Fibroblast of pulmonary artery (primary cell): ENCODE measurements at regions not wholly inside any gene's neighbourhood (a gene's known extent, or its start where the extent isn't known, plus 50 kb on each side); places are given as distances from the start of the nearest gene placed in this dataset.

Source experiments
- DNase-seq: peaks from one replicate; pipeline ENCODE4 v3.0.0-alpha.2; 2010; ENCODE audit warnings: low read depth
- H3K4me3 ChIP-seq: replicated peaks from 2 replicates; pipeline ENCODE4 v1.5.1; 2011; ENCODE audit warnings: low read depth, mild to moderate bottlenecking, control low read depth, low read length, moderate library complexity
- TF ChIP-seq, protein P1 (sequence below): IDR thresholded peaks from 2 replicates; pipeline ENCODE4 v1.5.1; 2011; ENCODE audit warnings: mild to moderate bottlenecking, control low read depth, low read length, inconsistent platforms; ENCODE audit errors: missing control alignments

DNA sequence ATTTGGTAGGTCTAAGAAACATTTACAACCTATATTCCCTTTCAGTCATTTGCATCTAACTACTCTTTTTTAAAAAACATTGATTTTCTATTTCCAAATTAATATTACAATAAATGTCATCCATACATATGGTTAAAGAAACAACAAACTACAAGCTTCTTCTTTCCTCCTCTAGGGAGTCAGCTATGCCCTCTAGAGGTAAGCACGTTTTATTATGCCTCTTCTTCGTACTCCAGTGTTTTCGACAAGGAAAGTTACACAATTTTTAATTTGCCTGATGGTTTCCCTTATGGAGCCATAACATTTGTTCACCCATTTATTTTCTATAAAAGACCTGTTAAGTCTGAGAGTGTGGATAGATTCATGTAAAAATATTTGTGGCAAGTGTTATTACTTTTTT, 183.4 kb upstream of the CDH7 start:
- TF ChIP-seq, protein P1, sequence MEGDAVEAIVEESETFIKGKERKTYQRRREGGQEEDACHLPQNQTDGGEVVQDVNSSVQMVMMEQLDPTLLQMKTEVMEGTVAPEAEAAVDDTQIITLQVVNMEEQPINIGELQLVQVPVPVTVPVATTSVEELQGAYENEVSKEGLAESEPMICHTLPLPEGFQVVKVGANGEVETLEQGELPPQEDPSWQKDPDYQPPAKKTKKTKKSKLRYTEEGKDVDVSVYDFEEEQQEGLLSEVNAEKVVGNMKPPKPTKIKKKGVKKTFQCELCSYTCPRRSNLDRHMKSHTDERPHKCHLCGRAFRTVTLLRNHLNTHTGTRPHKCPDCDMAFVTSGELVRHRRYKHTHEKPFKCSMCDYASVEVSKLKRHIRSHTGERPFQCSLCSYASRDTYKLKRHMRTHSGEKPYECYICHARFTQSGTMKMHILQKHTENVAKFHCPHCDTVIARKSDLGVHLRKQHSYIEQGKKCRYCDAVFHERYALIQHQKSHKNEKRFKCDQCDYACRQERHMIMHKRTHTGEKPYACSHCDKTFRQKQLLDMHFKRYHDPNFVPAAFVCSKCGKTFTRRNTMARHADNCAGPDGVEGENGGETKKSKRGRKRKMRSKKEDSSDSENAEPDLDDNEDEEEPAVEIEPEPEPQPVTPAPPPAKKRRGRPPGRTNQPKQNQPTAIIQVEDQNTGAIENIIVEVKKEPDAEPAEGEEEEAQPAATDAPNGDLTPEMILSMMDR, result no peak
- peak; percentile 0 for DNase-seq
- no peak overlapping the region for H3K4me3 ChIP-seq

DNA sequence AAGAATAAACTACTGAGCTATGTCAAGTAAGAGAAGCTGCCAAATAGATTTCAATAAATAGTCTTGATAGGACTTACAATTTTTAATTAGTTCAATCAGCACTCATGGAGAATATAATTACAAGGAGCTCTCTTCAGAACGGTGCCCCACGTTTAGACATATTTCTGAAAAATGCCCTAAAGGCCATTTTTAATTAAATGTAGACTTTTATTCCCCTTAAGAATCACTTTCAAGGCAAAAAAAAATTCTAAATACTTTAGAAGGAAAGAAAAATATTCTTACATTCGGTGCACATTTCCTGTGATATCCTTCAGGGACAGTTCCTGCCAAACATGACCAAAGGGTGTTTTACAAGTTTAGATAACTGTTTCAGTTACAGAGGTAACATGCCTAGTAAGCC, 202.5 kb upstream of the CDH7 start:
- TF ChIP-seq, protein P1, result no peak
- H3K4me3 ChIP-seq, result no peak overlapping the region
- DNase-seq, result no peak

DNA sequence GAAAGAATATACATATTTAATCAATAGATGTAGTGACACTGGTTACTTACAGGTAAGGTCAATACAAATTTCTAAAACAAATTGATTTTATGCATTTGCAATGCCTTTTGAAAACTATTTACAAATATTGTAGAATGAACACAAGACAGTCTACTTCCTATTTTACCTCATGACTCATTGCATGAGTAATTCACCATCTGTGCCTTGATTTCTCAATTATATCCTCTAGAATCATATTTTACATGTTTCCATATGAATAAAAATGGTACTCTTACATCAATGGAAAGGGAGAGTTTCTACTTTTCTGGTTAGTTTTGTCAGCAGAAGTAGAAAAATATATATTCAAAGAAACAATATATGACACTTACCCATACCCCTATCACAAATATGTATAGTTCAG, 203.8 kb upstream of the CDH7 start:
- TF ChIP-seq, protein P1, result no peak
- H3K4me3 ChIP-seq, result no peak overlapping the region
- no peak for DNase-seq

DNA sequence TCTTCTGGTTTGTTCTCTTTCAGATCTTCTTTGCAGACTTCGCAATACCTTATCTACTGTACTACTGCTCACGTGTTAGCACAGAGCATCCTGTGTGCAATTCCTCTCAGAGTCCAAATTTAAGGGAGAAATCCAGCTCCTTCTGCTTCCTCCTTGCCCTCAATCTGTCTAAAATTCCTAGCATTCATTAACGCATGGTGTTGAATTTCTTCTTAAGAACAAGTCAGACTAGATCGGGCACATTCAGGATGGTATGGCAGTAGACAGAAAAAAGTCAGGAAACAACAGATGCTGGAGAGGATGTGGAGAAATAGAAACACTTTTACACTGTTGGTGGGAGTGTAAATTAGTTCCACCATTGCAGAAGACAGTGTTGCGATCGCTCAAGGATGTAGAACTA, 206.1 kb upstream of the CDH7 start:
- TF ChIP-seq, protein P1, result no peak
- H3K4me3 ChIP-seq, result no peak overlapping the region
- DNase-seq, result no peak

DNA sequence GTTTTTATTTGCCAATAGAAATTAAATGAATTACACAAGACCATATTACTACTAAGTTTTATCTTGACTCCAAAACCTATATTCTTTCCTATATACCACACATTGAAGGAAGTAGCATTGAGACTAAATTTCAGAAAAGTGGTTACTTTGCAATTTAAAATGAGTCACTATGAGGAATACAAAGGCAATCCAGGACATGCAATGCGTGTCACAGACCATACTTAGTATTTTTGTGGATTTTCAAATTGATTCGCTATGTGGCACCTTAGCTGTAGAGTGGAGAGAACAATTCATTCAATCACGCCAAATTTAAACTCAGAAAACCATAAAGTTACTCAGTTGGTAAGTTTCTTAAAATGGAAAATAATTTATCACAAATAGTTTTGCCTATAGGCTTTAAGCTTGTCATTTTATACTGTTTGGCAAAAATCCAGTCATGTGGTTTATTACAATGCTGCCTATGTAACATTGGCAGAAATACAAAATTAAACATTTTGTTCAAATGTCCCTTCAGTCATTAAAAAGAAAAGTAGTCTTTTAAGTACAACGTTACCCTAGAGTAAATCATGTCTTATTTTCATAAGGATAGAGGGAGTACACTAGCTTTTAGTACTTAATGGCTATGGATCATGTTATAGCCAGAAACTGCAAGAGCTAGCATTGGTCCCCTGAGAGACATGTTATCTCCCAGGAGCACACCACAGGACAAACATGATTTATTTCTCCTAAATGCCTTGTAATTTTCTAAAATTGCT, 222.8 kb upstream of the CDH7 start:
- H3K4me3 ChIP-seq, result no peak overlapping the region
- TF ChIP-seq, protein P1, result no peak
- DNase-seq, result no peak

DNA sequence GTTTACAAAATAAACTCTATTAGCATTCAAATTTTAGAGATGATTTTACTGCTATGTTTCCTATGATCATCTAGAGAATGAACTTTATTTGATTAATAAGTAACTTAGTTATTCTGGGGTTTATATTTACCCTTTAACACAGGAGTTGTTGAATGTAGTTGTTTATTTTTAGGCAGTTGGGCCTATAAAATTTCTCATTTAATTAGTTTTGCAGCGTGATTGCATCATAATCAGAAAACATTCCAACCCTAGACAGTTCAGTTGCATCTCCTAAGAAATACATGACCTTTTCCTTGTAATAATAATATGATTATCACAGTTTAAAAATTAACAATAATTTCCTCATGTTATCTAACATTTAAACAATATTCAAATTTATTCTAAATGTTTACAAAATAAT, 224.7 kb upstream of the CDH7 start:
- no peak overlapping the region for H3K4me3 ChIP-seq
- no peak for DNase-seq
- TF ChIP-seq, protein P1, result no peak

DNA sequence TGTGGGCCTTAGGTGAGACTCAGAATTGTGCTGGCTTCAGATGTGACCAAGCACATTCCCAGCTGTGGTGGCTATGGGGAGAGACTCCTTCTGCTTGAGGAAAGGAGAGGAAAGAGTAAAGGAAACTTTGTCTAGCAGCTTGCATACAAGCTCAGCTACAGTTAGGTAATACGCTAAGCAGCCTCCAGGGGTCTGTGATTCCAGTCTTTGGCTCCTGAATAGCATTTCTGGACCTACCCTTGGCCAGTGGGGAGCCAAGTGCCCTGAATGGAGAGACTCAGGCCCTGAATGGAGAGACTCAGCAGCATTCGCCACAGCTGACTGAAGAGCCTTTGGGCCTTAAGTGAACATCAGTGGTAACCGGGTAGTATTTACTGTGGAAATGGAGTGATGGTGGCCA, 227.4 kb upstream of the CDH7 start:
- H3K4me3 ChIP-seq, result no peak overlapping the region
- TF ChIP-seq, protein P1, result no peak
- DNase-seq, result no peak
